ENCODE measurements at regions not wholly inside any gene's neighbourhood (a gene's known extent, or its start where the extent isn't known, plus 50 kb on each side); places are given as distances from the start of the nearest gene placed in this dataset.
"Not testable (repeated sequence)": the region's sequence is repeated elsewhere in the genome, so short reads cannot be mapped to it uniquely, and the experiment has no call there.

DNA sequence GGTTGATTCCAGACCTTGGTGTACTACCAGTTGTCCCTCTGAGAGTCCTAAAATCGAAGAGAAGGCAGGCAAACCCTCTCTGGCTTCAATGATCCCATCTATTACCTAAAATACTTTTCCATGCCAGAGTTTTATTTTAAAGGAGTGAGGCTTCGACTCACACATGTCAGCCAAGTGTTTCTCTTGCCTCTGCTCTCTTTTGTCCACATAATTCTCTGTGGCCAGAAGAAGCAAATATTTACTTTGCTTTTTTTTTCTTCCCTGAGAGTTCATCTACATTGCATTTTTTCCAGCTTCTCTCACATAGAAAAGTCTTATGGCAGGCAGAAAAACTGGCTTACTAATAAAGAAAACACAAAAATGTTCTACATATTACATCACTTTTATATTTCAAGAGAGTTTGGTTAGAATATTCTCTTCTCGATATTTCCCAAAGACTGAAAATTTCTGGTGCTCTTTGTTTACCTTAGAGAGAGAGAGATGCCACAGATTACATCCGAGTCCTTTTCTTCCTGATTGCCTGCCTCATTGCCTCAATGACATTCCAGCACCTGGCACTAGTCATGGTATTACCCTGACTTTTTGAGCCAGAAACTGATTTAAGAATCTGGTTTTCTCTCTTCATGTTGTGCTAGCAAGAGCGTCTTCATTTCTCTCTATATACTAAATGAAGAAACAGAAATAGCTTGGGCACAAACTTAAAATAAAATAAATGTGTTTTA lies 170.3 kb upstream of the FAM174A start:
- not testable (repeated sequence) for ATAC-seq

DNA sequence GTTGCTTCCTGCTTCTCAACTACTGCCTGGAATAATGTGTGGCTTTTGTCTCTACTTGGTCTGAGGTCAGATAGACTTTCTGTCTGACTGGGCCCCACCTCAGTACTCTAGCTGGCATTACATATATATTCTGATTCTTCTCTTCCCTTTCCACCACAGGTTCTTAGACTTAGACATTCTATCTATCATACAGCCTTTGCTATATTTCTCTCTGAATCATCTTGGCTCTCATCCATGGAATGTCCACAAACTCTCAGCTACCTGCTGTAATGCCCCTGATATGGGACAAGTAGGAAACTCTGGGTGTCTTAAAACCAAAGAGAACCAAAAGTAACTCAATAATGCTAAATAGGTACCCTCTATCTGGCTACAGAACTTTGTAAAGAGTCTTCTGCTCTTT lies 170.8 kb upstream of the FAM174A start:
- not testable (repeated sequence) for ATAC-seq

DNA sequence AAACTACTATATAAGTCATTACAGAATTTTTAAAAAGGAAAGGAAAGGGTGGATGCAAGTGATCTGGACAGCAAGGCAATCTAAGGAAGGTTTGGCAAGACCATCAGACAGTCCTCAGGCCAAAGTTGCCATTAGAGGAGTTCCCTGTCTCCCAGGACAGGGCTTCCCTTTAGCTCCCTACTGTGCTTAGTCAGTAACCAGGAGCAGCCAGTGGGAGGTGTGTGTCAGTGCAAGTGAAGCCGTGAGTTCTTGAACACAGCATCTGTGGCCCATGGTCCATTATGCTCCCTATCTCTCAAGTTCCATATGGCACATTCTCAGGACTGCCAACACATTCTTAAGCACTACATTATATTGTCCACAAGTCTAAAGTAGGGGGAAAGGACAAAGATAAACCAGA lies 175.2 kb upstream of the FAM174A start:
- not testable (repeated sequence) for ATAC-seq

DNA sequence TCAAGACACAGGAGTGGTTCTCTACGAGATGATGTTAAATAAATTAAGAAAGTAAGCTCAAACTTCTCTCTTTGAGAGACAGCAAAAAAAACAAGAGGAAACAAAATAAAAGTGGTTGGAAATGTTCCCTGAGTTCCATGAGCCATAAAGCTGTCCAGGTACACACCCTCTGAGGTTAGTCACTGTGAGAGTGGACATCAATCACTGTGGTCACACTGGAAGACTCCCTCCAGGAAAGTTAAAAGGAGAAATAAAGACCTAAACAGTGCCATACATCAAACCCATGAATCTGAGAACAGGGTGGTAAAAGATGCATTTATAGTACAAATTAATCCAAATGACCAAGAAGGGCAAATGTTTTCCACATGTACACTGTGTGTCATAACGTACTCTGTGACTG lies 188.9 kb upstream of the FAM174A start:
- ATAC-seq = not testable (repeated sequence)

DNA sequence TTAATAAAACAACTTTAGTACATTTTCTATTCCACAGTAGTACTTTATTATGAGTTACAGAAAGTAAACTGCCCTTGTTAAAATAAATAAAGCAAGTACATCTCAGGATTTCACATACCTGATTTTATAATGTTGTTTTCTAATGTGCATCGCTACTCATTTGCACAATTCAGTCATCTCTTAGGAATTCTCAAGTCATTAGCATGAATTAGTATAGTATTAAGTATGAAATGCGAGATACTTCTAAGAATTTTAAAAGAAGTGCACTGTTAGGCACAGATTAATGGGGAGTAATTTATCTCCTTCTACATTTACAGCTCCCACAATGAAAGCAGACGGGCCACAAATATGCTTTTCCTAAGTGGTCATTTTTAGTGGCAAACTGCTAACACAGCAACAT lies 193.7 kb upstream of the FAM174A start:
- not testable (repeated sequence) for ATAC-seq

DNA sequence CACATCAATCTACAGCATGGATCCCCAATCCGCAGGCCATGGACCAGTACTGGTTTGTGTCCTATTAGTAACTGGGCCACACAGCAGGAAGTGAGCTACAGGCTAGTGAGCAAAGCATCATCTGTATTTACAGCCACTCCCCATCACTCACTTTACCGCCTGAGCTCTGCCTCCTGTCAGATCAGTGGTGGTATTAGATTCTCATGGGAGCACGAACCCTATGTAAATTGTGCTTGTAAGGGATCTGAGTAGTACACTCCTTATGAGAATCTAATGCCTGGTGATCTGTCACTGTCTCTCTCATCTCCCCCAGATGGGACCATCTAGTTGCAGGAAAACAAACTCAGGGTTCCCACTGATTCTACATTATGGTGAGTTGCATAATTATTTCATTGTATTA lies 212.7 kb upstream of the FAM174A start:
- no peak for ATAC-seq

DNA sequence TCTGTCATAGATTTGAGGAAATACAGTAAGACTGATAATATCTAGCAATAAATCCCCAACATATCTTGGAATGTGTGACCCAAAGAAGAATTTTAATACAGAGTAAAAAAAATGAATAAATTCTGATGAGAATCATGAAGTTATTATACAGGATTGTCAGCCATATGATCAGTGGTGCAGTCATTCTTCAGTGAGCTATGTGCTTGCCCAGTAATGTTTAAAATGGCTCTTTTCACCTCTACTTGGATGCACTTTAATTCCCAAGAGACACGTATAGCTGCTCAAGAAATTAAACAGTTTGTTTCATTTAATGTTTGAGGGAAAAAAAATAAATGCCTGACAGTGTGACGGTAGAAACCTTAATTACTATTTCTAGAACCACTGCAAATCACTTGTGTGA lies 215.3 kb upstream of the FAM174A start:
- ATAC-seq = no peak

DNA sequence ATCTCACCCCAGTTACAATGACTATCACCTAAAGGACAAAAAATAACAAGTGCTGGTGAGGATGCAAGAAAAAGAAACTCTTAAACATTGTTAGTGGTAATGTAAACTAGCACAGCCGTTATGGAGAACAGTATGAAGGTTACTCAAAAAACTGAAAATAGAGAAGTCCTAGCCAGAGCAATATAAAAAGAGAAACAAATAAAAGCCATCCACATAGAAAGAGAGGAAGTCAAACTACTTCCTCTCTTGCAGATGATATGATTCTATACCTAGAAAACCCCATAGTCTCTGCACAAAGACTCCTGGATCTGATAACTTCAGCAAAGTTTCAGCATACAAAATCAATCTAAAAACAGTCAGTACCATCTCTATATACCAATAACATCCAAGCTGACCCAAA lies 221.5 kb upstream of the FAM174A start:
- ATAC-seq = no peak

DNA sequence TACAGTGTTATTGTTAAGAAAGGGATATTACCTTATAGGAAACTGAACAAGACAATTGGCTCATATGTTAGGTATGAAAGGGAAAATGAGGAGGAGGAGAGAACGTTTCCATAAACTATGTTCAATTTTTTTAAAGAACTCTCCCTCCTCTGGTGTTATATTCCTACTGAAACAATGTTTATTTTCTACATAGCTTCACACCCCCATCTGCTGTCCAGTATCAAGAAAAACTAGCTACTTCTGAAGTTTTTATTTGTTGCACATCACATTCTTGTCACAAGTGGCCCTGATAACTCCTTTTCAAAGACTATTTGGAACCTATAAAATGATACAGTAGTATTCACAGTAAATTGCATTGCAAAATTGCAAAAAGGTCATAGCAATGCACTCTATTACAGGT lies 223.4 kb upstream of the FAM174A start:
- no peak for ATAC-seq

DNA sequence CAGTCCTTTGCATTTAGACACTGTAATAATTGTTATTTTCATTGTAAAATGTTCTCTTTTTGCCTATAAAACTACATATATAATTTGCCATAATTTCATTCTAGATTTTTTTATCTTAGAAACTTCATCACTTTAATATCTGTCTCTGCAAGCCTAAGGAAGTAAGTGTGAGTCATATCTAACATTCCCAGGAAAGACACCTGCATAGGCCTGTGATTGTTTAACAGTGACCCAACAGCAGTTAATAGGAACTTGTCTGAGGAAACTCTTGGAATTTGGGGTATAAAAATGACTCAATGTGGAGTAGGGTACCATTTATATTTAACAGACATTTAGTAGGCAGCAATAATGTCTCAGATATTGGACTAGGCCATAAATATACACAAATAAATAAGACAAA lies 229.2 kb upstream of the FAM174A start:
- ATAC-seq = no peak

DNA sequence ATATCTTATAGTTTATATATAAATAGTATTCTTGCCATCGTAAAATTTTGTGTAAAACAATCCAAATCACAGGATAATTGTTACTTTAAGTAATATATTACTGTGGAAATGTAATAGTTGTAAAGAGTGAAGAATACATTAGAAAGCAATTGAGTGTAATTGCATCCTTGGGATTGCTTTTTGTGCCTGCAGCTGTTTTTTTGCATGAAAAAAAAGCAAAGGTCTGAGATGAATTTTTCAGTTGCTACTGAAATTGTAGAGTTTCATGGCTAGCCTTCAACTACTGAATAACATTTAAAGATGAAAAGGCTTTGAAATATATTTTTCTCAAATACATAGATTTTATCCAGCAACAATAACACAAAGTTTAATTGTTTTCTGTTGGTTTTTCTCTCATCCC lies 232.0 kb upstream of the FAM174A start:
- ATAC-seq = no peak

DNA sequence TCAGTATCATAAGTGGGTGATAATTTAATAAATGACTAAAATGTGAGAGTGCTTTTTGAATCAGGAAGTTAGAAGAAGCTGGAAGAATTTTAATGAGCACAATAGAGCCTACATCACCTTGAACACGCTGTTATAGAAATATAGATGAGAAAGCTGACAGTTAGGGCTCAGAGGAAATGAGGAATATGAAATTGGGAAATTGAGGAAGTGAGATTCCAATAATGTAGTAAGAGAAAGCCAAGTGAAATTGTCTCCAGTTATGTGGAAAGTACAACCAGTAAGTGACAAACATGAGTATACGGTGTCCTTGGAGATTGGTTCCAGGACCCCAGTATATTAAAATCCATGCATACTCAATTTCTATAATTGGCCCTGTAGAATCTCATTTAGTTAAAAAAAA lies 235.9 kb upstream of the FAM174A start:
- no peak for ATAC-seq

DNA sequence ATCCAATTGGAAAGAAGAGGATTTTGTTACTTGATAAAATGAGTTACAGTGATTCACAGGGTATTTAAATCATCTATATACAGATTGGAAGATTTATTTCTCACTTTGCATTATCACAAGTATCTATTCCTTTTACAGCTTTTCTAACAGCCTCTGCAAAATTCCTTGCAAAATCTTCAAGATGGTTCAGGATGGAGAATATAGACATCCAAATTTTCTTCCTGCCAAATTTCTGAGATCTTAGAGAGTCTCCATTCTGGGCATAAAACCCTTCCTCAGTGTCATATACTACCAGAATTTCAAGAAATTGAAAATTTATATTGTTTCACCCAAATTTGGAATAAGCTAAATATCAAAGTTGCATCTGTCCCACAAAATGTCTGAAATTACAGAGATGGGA lies 259.1 kb upstream of the FAM174A start:
- no peak for ATAC-seq

DNA sequence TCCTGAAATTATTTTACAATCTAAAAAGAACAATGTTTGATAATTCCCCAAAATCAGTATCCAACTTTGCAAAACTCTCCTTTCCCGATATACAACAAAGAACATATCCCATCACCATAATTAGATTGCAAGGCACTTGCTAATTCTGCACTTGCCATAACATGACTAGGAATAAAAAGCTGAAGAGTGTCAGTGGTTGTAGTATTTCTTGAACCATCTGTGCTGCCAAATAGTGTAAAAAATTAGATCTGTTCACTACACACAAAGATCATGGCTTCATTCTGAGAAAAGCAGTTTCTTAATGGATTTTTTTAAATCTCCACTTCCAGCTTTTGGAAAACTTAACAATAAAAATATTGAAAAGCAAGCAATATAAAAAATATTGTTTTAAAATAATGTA lies 259.5 kb upstream of the FAM174A start:
- ATAC-seq = no peak

DNA sequence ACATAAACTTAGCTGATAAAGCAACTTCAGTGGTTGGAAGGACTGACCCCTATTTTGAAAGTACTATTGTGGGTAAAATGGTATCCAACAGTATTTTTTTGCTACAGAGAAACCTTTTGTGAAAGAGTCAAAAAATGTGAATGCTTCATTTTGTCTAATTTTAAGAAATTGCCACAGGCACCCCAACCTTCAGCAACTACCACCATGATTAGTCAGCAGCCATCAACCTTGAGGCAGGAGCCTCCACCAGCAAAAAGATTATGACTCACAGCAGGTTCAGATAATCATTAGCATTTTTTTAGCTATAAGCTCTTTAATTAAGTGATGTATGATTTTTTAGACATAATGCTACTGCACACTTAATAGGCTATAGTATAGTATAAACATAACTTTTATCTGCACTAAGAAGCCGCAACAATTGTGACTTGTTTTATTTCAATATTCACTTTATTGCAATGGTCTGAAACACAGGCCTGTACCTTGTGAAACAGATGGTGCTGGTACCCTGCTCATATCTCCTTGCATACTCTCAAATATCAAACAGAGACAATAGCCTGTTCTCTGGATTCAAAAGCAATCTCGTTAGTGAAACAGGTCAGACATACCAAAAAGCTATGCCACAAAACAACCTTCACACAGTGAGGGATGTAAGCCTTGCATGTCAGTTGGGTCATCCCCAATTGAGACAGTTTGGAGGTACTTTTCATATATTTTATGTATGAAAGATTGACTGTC lies 261.2 kb upstream of the FAM174A start:
- no peak for ATAC-seq

DNA sequence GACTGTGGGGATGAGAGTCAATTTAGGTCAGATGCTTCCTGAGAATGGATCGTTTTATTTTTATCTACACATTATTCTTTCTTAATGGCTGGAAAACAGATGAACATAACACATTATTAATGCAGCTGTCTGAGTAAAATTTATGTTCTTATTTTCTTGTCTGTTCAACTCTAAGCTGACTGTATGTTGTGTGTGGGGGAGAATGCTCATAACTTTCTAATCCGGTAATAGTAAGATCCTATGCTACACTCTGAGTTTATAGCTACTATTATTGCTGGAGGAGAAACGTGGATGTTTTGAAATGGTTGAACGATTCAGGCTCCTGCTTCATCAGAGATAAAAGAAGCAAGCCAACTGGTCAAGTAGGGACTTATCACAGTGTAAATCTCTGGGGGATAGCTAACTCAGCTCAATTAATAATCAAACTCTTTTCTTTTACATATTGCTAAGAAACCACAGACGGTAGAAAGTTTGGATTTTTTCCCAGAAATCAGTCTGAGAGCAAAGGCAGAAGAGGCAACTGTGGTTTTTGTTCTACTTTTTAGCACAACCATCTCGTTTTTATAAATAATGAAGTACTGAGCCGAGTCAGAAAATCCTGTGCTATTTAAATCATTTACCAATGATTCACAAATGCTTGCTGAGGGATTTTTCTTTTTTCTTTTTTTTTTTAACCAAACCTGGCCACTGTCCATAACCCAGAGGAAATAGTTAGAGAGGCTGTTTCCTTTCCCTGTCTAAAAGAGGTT lies 265.0 kb upstream of the FAM174A start:
- no peak for ATAC-seq

DNA sequence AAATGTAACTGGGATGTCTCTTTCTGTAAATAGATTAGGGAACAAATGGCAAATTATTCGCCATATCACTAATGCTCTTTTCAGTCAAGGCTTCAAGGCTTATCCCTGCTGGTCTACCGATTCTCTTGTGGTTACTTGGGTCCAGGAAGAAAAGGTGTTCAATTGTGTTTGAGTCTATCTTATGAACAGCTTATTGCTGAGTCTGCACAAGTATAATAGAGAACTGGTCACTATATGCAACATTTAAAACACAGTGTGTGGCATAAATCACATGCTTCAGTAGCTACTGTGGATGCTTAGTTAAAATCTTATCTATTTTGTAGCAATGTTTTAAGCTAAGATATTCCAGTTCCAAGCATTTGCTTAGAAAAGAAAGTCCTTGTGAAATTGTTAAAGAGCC lies 274.2 kb upstream of the FAM174A start:
- no peak for ATAC-seq

DNA sequence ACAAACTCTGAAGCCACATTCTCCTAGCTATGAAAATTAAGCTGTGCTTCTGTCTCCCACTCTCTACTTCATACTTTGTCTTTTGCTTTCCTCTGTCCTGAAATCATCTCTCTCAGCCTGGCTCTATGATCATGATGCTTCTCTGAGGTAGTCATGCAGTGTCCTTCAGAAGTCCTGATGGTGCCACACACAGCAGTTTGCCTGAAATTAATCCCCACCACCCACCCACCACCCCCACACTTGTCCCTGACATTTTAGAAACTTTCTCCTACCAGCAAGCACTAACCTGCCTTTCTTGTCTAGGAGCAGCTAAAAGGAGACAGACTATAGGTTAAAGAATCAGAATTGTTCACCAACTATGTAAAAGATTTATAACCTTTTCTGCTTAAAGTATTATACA lies 282.2 kb upstream of the FAM174A start:
- ATAC-seq = no peak

DNA sequence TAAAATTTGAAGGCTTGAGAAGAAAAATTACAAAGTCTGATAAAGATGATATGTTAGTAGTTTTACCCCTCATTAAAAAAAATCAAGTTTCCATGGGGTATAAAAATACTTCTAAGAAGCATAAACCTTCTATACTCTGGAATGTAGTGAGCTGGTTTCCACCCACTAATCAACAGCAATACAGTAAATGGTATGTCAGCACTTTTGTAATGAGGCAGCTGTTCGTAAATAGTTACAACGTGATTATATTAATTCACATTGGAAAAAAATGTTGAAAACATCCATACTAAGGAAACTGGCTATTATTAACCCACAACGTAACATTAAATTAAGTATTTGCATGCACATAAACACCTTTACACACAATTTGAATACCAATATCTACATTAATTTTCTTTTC lies 283.1 kb upstream of the FAM174A start:
- no peak for ATAC-seq

DNA sequence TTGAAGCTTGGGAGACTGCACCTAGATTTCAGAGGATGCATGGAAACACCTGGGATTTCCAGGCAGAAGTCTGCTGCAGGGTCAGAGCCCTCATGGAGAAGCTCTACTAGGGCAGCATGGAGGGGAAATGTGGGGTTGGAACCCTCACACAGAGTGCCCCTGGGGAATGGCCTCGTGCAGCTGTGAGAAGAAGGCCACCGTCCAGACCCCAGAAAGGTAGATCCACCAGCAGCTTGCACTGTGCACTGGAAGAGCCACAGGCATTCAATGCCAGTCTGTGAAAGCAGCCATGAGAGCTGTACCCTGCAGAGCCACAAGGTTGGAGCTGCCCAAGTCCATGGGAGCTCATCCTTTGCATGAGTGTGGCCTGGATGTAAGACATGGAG lies 285.3 kb upstream of the FAM174A start:
- no peak for ATAC-seq

DNA sequence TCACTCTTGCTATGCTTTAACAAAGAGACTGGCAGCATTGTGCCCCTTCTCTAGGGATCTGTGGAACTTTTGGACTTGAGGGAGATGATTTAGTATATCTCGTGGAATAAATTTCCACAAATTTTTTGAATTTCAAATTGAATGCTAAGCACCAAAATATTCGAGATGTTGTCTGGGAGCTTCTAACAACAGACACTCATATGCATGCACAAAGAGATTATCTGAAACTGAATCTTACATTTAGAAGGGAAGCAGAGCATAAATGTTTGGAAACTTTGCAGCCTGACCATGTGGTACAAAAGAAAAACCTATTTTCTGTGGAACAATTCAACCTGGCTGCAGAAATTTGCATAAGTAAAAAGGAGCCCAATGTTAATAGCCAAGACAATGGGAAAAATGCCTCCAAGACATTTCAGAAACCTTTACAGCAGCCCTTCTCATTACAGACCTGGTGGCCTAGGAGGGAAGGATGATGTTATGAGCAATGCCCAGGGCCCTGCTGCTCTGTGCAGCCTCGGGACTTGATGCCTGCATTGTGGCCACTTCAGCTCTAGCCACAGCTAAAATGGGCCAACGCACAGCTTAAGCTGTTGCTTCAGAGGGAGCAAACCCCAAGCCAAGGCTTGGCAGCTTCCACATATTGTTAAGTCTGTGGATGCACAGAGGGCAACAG lies 285.8 kb upstream of the FAM174A start:
- no peak for ATAC-seq

DNA sequence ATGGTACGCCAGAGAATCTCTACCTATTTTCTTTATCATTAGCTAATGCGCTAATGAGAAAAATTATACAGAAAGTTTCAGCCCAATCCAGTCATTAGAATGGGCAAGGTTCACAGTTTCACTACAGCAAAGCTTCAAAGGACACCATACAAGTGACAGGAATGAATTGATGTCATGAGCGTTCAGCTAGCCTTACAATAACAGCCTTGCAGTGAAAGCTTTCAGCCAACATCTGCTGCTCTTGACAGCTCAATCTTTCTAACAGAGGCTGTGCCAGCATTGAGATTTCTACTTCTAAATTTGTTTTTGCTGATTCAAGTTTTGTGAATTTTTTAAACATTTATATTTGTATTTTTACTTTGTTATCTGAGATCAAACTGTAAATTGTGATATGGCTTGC lies 302.4 kb upstream of the FAM174A start:
- no peak for ATAC-seq

DNA sequence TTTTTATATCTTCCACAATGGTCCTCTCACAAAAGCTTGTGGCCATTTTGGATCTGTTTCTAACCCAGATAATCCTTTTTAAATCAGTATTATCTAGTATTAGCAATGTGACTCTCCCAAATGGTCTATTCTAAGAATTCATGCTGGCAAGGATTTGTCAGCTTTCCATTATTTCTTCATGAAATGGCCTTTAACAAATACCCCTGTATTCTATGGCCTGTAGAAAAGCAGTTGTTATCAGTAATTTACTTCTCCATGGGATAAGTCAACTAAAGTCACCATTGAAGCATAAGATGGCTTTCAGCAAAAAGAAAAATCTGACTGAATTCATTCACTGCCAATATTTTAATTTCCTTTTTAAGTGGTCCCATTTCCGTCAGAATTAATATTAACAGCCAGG lies 346.4 kb upstream of the FAM174A start:
- no peak for ATAC-seq

All from activated CD4-positive, CD25-positive, alpha-beta regulatory T cell treated with anti-CD3 and anti-CD28 coated beads, Interleukin-2, amount 50 U/mL, for 24 hours (primary cell).